Fibroblast of lung (primary cell): ENCODE measurements at regions not wholly inside any gene's neighbourhood (a gene's known extent, or its start where the extent isn't known, plus 50 kb on each side); places are given as distances from the start of the nearest gene placed in this dataset.

ENCODE experiments used
- EZH2 ChIP-seq: IDR thresholded peaks from 2 replicates; pipeline ENCODE4 v1.5.1; 2012; ENCODE audit warnings: low read length, control low read depth, mild to moderate bottlenecking; ENCODE audit errors: missing control alignments
- TF ChIP-seq, protein P1 (sequence below), 2 donors: IDR thresholded peaks in 1 of 2; conservative IDR thresholded peaks in 1 of 2; 1 replicate in 1 of 2; 2 replicates in 1 of 2; pipeline ENCODE4 v1.5.1; 2011 to 2012; ENCODE audit warnings: low read length in 2 of 2, control low read depth in 1 of 2, inconsistent platforms in 1 of 2, low read depth in 1 of 2, mild to moderate bottlenecking in 1 of 2

DNA sequence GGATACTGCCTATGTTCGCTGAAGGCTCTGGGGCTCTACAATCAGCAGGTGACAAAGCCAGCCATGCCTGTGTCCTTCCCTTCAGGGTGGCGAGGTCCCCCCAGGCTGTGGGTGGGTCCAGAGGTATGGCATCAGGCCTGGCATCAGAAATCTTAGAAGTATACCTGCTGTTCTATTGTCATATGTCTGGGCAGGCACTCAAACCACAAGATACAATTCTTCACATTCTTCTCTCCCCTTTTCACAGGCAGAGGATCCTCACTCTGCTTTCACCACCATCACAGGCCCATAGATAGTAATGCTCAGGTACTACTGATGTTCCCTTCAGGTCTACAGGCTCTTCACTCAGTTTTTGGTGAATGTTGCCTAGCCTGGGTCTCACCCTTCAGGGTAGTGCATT, 1180.0 kb upstream of the CITED2 start:
- TF ChIP-seq, protein P1, sequence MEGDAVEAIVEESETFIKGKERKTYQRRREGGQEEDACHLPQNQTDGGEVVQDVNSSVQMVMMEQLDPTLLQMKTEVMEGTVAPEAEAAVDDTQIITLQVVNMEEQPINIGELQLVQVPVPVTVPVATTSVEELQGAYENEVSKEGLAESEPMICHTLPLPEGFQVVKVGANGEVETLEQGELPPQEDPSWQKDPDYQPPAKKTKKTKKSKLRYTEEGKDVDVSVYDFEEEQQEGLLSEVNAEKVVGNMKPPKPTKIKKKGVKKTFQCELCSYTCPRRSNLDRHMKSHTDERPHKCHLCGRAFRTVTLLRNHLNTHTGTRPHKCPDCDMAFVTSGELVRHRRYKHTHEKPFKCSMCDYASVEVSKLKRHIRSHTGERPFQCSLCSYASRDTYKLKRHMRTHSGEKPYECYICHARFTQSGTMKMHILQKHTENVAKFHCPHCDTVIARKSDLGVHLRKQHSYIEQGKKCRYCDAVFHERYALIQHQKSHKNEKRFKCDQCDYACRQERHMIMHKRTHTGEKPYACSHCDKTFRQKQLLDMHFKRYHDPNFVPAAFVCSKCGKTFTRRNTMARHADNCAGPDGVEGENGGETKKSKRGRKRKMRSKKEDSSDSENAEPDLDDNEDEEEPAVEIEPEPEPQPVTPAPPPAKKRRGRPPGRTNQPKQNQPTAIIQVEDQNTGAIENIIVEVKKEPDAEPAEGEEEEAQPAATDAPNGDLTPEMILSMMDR (conservative IDR thresholded peaks at IDR 0.05 in 1 of 2, IDR thresholded peaks at IDR 0.05 in 1 of 2; ENCODE audit: low read depth in 1 of 2, low read length in 2 of 2), result no peak
- TF ChIP-seq EZH2, result no peak
